HEK293T (cell line): ENCODE measurements at regions not wholly inside any gene's neighbourhood (a gene's known extent, or its start where the extent isn't known, plus 50 kb on each side); places are given as distances from the start of the nearest gene placed in this dataset.

Source experiments
- CTCF ChIA-PET: fragments of 350-600 bp; formaldehyde crosslinking; extraction: SDS; loops from one replicate; lab custom pipeline; 2021; ENCODE audit warnings: antibody characterized with exemption, inconsistent platforms; lab: Yijun Ruan, JAX
- POLR2A ChIA-PET: fragments of 350-600 bp; formaldehyde crosslinking; extraction: SDS; loops from one replicate; lab custom pipeline; 2020; ENCODE audit warnings: antibody characterized with exemption, inconsistent platforms; lab: Yijun Ruan, JAX
- DNase-seq: peaks from one replicate; pipeline ENCODE4 v3.0.0; 2012; ENCODE audit warnings: mixed read lengths; ENCODE audit errors: extremely low spot score
- ARNT ChIP-seq: fragments of 450-650 bp; IDR thresholded peaks from 2 replicates; pipeline ENCODE4 v1.6.1; 2017; ENCODE audit warnings: mild to moderate bottlenecking
- BHLHE40 ChIP-seq: fragments of 450-650 bp; IDR thresholded peaks from 2 replicates; pipeline ENCODE4 v1.6.1; 2016; ENCODE audit warnings: mild to moderate bottlenecking, moderate library complexity, borderline replicate concordance
- CTBP1 ChIP-seq: fragments of 450-650 bp; IDR thresholded peaks from 2 replicates; pipeline ENCODE4 v1.6.1; 2016; ENCODE audit warnings: borderline replicate concordance
- ELF4 ChIP-seq: fragments of 450-650 bp; IDR thresholded peaks from 2 replicates; pipeline ENCODE4 v1.6.1; 2017; ENCODE audit warnings: antibody characterized with exemption
- FOXA1 ChIP-seq: fragments of 450-650 bp; IDR thresholded peaks from 2 replicates; pipeline ENCODE4 v1.6.1; 2016; ENCODE audit warnings: mild to moderate bottlenecking
- FOXK2 ChIP-seq: fragments of 450-650 bp; IDR thresholded peaks from 2 replicates; pipeline ENCODE4 v1.6.1; 2016; ENCODE audit warnings: mild to moderate bottlenecking
- FOXM1 ChIP-seq: fragments of 450-650 bp; IDR thresholded peaks from 2 replicates; pipeline ENCODE4 v1.6.1; 2017; ENCODE audit warnings: mild to moderate bottlenecking, borderline replicate concordance
- HDGF ChIP-seq: fragments of 450-650 bp; IDR thresholded peaks from 2 replicates; pipeline ENCODE4 v1.6.1; 2017; ENCODE audit warnings: antibody characterized with exemption, borderline replicate concordance
- L3MBTL2 ChIP-seq: fragments of 450-650 bp; conservative IDR thresholded peaks from 2 replicates; pipeline ENCODE4 v1.6.1; 2016; ENCODE audit warnings: mild to moderate bottlenecking
- LEF1 ChIP-seq: fragments of 450-650 bp; IDR thresholded peaks from 2 replicates; pipeline ENCODE4 v1.6.1; 2017; ENCODE audit warnings: mild to moderate bottlenecking, borderline replicate concordance
- NFRKB ChIP-seq: fragments of 450-650 bp; IDR thresholded peaks from 2 replicates; pipeline ENCODE4 v1.6.1; 2016; ENCODE audit warnings: mild to moderate bottlenecking, moderate library complexity
- SP1 ChIP-seq: fragments of 450-650 bp; IDR thresholded peaks from 2 replicates; pipeline ENCODE4 v1.6.1; 2017
- SUZ12 ChIP-seq: fragments of 450-650 bp; IDR thresholded peaks from 2 replicates; pipeline ENCODE4 v1.6.1; 2016; ENCODE audit warnings: mild to moderate bottlenecking
- TARDBP ChIP-seq: fragments of 450-650 bp; IDR thresholded peaks from 2 replicates; pipeline ENCODE4 v1.6.1; 2016
- ZNF384 ChIP-seq: fragments of 450-650 bp; IDR thresholded peaks from 2 replicates; pipeline ENCODE4 v1.6.1; 2016
- TF ChIP-seq, protein P1 (sequence below): fragments of 450-650 bp; IDR thresholded peaks from 2 replicates; pipeline ENCODE4 v1.6.1; 2016

- CTCF ChIA-PET: interaction anchor here (0.6 to 2.6 kb wide), 38 partner anchors 8 to 1845 kb away, joined by 3 to 36 read pairs (median 4); no protein-coding TSS in a partner anchor
- no peak for TF ChIP-seq TARDBP
- TF ChIP-seq SP1: no peak
- no peak for TF ChIP-seq ARNT
- no peak for TF ChIP-seq BHLHE40
- no peak for TF ChIP-seq FOXA1
- DNase-seq: peak; percentile 82
- POLR2A ChIA-PET: no interaction called here
Observed at GRCh38 chr15:98177966-98178592, 217.6 kb downstream of the ARRDC4 start.

GRCh38 chr15:98178861-98179260 lies 218.4 kb downstream of the ARRDC4 start:
- TF ChIP-seq TARDBP (no peak), SUZ12 (no peak), L3MBTL2 (no peak), ELF4 (no peak), CTBP1 (no peak), HDGF (no peak), ARNT (no peak)
- no peak for DNase-seq
- POLR2A ChIA-PET: no interaction called here
- CTCF ChIA-PET: interaction anchor here (0.7 to 2.6 kb wide), 16 partner anchors 38 to 1846 kb away, joined by 3 to 36 read pairs (median 6); no protein-coding TSS in a partner anchor

- no peak for DNase-seq
- no peak for TF ChIP-seq FOXA1
- TF ChIP-seq LEF1: no peak
- TF ChIP-seq BHLHE40: no peak
- no peak for TF ChIP-seq HDGF
- POLR2A ChIA-PET: no interaction called here
- CTCF ChIA-PET: no interaction called here
Observed at GRCh38 chr15:98187549-98187948, 227.0 kb downstream of the ARRDC4 start.

- POLR2A ChIA-PET: no interaction called here
- DNase-seq: no peak
- CTCF ChIA-PET: no interaction called here
- TF ChIP-seq BHLHE40 (no peak), FOXA1 (no peak), SUZ12 (no peak), L3MBTL2 (no peak), NFRKB (no peak), FOXM1 (no peak)
- TF ChIP-seq, protein P1, sequence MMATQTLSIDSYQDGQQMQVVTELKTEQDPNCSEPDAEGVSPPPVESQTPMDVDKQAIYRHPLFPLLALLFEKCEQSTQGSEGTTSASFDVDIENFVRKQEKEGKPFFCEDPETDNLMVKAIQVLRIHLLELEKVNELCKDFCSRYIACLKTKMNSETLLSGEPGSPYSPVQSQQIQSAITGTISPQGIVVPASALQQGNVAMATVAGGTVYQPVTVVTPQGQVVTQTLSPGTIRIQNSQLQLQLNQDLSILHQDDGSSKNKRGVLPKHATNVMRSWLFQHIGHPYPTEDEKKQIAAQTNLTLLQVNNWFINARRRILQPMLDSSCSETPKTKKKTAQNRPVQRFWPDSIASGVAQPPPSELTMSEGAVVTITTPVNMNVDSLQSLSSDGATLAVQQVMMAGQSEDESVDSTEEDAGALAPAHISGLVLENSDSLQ: no peak
Observed at GRCh38 chr15:98190914-98191313, 230.4 kb downstream of the ARRDC4 start.

- TF ChIP-seq ARNT: no peak
- TF ChIP-seq SUZ12: no peak
- no peak for TF ChIP-seq FOXM1
- DNase-seq: no peak
- CTCF ChIA-PET: interaction anchor here (1.4 kb wide), 2 partner anchors 18 to 226 kb away, joined by 4 to 5 read pairs; no protein-coding TSS in a partner anchor
- POLR2A ChIA-PET: no interaction called here
Observed at GRCh38 chr15:98195796-98196195, 235.3 kb downstream of the ARRDC4 start.

DNA sequence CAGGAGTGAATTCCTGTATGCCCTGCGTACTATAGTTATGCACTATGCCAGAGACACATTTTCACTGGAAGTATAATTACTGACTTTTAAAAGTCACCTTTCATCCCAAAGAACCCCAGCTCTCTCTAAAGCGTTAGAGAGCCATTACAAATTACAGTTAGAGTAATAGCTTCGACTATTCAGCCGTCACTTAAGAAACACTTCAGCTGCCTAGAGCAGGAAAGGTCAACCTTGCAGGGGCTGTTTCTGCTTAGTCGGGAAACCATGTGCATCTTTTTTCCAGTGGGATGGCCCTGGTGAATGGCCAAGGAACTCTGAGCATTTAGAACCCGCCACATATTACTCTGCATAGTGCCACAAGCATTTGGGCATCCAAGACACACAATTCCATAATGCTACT lies 235.9 kb downstream of the ARRDC4 start:
- ChIA-PET POLR2A (no interaction called here), CTCF (interaction anchor here (1.4 kb wide), 1 partner anchor 18 kb away, joined by 4 read pairs; no protein-coding TSS in a partner anchor)
- no peak for DNase-seq
- TF ChIP-seq FOXK2 (no peak), TARDBP (no peak), L3MBTL2 (no peak), ARNT (no peak), ELF4 (no peak), HDGF (no peak), FOXA1 (no peak), BHLHE40 (no peak)

DNA sequence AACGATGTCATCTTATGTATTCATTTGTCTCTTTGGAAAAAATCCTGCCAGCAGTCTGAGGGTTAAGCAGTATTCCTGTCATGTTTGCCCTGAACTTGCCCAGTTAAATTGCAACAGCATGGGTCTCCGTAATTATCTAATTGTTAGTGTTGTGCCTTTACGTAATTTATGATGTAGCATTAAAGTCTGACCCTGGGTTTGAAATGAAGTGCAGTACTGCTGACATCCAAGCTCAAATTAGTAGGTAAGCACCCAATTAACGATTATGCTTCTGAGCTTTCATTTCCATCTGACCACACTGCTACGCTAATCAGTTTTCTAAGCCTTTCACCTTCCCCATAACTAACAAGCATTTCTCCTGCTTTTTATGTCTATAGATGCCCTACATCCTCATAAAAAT lies 241.8 kb downstream of the ARRDC4 start:
- DNase-seq: no peak
- ChIA-PET POLR2A (no interaction called here), CTCF (no interaction called here)
- TF ChIP-seq CTBP1 (no peak), L3MBTL2 (no peak), NFRKB (no peak), ELF4 (no peak), FOXA1 (no peak), HDGF (no peak), BHLHE40 (no peak)

- TF ChIP-seq BHLHE40 (no peak), NFRKB (no peak), FOXM1 (no peak), FOXA1 (no peak), ELF4 (no peak), LEF1 (no peak), SP1 (no peak), HDGF (no peak), SUZ12 (no peak), TARDBP (no peak), ZNF384 (no peak), ARNT (no peak), FOXK2 (no peak), CTBP1 (no peak), L3MBTL2 (no peak)
- TF ChIP-seq, protein P1: no peak
- ChIA-PET CTCF (interaction anchor here (0.6 kb wide), 1 partner anchor 89 kb away, joined by 4 read pairs; no protein-coding TSS in a partner anchor), POLR2A (no interaction called here)
- no peak for DNase-seq
Observed at GRCh38 chr15:98203872-98204660, 243.6 kb downstream of the ARRDC4 start.
